ENCODE measurements at regions not wholly inside any gene's neighbourhood (a gene's known extent, or its start where the extent isn't known, plus 50 kb on each side); places are given as distances from the start of the nearest gene placed in this dataset.

DNA sequence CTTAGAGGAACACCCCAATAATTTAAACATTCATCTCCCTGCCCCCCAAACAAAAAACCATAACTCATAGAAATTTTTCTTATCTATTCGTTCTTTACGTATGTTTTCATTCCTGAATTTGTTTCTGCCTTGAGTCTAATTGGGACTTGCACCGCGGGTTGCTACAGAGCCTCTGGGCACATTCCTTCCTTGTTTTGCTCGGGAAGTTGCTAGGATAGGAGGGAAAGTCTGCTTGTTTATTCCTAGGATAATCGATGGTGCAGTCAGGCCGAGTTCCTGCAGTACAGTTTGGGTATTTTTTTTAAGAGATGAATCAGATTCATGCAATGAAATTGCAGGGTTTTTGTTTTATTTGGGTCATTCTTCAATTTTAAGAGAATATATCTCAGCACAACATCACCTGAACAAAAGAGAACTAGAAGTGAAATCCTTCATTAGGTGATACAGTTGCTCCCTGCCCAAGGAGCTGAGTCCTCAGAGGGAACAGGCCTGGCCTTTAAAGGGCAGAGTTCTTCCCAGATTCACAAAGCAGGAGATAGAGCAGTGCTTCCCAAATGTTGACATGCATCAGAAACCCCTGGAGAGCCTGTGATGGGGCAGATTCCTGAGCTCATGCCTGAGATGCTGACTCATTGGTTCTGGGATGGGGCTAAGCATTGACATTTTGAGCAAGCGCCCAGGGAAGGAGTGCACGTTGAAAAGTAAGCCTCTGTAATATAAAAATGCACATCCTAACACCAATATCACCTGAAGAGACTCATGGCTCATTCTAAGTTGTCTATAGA is 114.9 kb upstream of the FAM9B start:
- DNase-seq (ENCODE audit: low spot score), result no peak

GRCh38 chrX:9149501-9150245 is 115.7 kb upstream of the FAM9B start:
- DNase-seq (ENCODE audit: low spot score), result no peak

DNA sequence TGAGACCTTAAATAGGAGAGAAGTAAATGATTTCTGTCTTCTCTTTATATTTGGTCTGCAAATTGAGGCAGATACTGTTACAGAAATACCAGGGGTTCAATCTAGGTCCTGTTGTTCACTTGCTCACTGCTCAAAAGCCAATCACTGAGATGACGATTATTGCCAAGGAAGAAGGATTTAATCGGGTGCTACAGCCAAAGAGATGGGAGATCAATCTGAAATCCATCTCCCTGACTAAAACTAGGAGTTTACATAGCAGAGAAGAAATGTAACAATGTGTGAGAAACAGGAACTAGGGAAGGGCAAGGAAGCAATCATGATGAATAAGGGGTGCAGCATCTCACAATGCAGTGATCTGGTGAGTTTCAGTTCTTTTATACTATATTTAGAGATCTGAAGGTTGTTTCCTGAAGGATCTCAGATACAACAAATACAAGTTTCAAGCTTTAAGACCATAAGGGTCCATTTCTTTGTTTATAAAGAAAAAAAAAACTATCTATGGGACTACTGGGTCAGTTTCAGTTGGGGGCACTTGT is 117.9 kb upstream of the FAM9B start:
- no peak for DNase-seq (ENCODE audit: low spot score)

GRCh38 chrX:9153300-9153699 is 119.4 kb upstream of the FAM9B start:
- DNase-seq (ENCODE audit: low spot score), result no peak

DNA sequence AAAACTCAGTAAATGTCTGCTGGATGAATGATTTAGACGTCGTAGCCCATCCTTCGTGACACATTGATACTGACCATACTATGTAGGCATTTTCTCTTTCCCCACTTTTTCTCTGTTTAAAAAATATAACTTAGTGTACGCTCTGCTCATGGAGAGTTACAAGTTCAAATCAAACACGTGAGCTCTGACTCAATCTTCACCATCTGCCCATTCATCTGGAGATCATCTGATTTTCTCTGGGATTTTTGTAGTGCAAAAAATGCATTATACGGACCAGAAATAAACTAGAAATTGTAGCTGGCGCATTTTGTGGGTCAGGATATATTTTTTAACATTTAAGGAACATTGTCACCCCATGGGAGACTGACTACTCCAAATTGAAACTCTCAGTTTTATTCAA is 124.7 kb upstream of the FAM9B start:
- DNase-seq (ENCODE audit: low spot score), result no peak

- no peak for DNase-seq (ENCODE audit: low spot score)
These were observed 126.9 kb upstream of the FAM9B start for GRCh38 chrX:9160698-9161329.

DNA sequence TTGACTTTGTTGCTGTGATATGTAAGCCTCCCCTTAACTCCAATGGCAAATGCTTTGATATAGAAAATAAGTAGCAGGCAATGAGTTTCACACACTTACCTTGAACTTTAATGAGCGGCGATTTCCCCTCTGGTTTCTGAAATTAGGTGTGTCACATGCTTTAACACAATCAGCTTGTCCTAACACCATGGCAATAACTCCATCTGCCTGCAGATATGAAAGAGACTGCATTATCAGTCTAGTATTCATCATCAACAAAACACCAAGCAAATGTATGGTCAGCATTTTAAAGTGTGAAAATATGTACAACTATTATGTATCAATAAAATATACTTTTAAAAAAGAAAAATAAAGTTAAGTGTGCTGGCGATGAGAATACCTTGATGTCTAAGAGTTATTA is 128.8 kb upstream of the FAM9B start:
- DNase-seq (ENCODE audit: low spot score), result no peak

- no peak for DNase-seq (ENCODE audit: low spot score)
These were observed 129.3 kb upstream of the FAM9B start for GRCh38 chrX:9163214-9163709.

DNA sequence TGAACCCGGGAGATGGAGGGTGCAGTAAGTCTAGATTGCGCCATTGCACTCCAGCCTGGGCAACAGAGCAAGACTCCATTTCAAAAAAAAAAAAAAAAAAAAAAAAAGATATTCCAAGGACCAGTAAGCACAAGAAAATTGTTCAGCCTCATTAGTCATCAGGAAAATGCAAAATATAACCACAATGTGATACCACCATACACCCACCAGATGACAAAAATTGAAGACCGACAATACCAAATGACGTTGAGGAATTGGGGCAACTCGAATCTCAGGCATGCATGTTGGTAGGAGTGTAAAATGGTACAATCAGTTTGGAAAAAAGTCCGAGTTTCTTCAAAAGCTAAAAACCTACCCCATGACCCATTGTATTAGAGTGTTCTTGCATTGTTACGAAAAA is 130.2 kb upstream of the FAM9B start:
- DNase-seq (ENCODE audit: low spot score), result no peak

DNA sequence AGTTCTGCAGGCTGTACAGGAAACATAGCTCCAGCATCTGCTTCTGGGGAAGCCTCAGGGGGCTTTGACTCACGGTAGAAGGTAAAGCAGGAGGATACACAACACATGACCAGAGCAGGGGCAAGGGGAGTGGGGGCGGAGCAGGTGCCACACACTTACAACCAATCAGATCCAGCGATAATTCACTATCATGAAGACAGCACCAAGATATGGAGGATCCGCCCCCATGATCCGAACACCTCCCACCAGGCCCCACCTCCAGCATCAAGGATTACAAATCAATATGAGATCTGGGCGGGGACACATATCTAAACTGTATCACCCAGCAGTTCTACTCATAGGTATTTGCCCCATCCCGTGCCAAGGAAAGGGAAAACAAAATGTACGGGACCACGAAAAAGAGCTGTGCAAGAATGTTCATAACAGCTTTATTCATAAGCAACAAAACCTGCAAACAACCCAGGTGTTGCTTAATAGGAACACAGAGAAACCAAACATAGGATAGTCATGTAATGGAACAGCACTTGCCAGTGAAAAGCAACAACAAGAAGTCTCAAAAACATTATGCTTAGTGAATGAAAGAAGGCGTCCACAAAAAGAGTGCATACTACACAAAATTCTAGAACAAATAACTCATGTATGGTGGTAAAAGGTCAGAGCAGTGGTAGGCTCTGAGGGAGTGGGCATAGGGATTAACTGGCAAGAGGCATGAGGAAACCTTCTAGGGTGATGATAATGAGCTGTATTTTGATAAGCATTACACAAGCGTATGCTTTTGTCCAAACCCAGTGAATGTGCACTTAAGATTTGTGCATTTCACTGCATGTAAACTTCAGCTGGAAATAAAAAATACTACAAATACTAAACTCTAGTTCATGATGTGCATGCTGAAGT is 130.9 kb upstream of the FAM9B start:
- no peak for DNase-seq (ENCODE audit: low spot score)

- DNase-seq (ENCODE audit: low spot score), result no peak
These were observed 132.6 kb upstream of the FAM9B start for GRCh38 chrX:9166584-9166944.

- DNase-seq (ENCODE audit: low spot score), result no peak
These were observed 138.0 kb upstream of the FAM9B start for GRCh38 chrX:9171841-9172463.

- no peak for DNase-seq (ENCODE audit: low spot score)
These were observed 138.5 kb upstream of the FAM9B start for GRCh38 chrX:9172464-9172850.

GRCh38 chrX:9180623-9181022 is 146.7 kb upstream of the FAM9B start:
- DNase-seq (ENCODE audit: low spot score), result no peak

- DNase-seq (ENCODE audit: low spot score), result no peak
These were observed 148.1 kb upstream of the FAM9B start for GRCh38 chrX:9182041-9182440.

- DNase-seq (ENCODE audit: low spot score), result no peak
These were observed 149.6 kb upstream of the FAM9B start for GRCh38 chrX:9183481-9183880.

DNA sequence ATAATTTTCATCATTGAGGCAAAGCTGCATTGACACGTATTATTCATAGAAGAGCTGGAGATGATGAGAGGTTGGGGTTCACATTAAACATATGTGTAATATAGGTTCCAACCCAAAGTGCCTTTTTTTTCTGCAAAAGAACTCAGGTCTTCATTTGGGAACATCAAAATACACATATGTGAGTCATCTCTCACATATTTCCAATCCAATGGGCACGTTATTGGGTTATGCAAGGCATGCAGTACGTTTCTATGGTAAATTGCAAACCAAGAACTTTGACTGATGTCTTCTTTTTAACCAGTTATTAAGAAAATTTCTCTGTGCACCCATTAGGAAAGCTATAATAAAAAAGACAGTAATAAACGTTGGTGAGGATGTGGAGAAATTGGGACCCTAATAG is 150.3 kb upstream of the FAM9B start:
- DNase-seq (ENCODE audit: low spot score), result no peak

DNA sequence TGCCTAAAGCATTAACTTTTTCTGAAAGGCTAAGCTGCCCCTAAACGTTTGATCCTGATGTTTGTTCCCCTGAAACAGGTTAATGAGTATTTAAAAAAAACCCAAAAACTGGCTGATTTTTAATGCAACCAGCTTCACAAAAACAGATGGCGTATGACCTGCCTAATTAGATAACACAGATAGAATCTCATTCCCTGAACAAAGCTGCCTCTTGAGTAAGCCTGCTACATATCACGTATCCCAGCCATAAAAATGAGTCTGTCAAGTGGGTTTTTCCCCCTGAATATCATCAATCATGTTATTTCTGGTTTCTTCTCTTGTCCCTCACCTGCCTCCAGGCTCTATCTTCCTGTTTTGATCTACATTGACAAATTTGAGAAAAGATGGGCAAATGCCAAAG is 154.2 kb upstream of the FAM9B start:
- DNase-seq (ENCODE audit: low spot score), result no peak

DNA sequence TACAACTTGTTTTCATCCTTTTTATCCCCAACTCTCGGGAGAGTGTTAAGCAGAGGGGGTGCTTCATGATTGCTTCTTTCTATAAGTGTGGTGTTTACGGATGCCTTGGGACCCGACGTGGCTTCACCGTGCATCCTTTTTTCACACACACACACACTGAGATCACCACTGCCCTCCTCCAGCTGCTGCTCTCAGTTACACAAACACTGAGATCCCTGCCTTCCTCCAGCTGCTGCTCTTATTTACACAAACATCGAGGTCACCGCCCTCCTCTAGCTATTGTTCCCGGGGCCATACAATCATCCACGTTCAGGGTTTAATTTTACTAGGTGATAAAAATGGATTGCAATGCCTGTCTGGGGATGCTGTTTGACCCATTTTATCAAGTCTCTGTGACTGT is 155.4 kb upstream of the FAM9B start:
- DNase-seq (ENCODE audit: low spot score), result no peak

- DNase-seq (ENCODE audit: low spot score), result no peak
These were observed 157.5 kb upstream of the FAM9B start for GRCh38 chrX:9191392-9191791.

DNA sequence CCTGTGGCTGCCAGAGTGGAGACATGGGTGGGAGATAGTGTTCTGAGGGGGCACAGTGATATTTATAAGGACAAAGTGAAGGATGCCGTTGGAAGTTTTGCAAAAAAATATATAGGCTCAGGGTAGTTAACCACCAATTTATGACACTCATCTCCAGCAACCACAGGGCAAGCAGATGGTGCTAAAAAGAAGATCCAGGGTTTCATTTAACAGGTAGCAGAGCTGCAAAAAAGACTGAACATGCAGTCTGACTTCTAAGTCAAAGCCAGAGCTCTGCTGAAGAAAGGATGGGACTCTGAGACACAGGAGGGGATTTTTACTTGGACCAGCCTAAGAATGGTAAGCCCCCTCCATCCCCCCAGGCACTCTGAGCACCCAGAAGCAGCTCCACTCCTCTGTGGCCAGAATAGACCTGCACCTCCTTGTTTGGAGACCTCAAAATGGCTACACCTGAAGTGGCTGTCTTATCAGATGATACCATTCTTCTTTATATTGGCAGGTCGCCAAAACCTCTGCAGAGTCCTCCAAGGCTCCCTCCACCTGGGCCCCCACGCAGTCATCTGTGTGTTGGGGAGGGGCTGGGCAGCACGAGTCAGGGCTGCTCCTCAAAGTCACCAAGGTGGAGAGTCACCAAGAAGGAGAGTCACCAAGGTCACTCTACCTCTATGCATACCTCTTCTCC is 161.4 kb upstream of the FAM9B start:
- DNase-seq (ENCODE audit: low spot score), result no peak
